ENCODE measurements at regions not wholly inside any gene's neighbourhood (a gene's known extent, or its start where the extent isn't known, plus 50 kb on each side); places are given as distances from the start of the nearest gene placed in this dataset.

DNA sequence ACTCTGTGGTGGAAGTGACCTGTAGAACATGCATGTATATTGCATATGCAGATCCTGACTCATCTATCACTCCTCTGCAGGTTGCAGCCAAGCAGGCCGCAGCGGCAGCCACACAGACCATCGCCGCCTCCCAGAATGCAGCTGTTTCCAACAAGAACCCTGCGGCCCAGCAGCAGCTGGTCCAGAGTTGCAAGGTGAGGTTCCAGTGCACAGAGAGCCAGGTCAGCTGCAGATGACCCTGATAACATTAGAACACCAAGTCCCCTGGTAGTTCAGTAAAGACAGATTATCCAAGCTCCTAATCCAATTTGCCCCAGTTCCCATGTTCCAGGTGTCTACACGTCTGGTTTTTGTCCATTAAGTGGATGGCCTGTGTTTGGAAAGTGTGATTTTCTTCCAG is 325.1 kb upstream of the TPM1 start:
- TF ChIP-seq, protein P1, sequence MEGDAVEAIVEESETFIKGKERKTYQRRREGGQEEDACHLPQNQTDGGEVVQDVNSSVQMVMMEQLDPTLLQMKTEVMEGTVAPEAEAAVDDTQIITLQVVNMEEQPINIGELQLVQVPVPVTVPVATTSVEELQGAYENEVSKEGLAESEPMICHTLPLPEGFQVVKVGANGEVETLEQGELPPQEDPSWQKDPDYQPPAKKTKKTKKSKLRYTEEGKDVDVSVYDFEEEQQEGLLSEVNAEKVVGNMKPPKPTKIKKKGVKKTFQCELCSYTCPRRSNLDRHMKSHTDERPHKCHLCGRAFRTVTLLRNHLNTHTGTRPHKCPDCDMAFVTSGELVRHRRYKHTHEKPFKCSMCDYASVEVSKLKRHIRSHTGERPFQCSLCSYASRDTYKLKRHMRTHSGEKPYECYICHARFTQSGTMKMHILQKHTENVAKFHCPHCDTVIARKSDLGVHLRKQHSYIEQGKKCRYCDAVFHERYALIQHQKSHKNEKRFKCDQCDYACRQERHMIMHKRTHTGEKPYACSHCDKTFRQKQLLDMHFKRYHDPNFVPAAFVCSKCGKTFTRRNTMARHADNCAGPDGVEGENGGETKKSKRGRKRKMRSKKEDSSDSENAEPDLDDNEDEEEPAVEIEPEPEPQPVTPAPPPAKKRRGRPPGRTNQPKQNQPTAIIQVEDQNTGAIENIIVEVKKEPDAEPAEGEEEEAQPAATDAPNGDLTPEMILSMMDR (IDR thresholded peaks at IDR 0.05; ENCODE audit: insufficient read depth, low read depth, low read length): no peak
- peaks cover 4% of the 10 kb centered on the region for H3K36me3 ChIP-seq (ENCODE audit: control insufficient read depth, insufficient read depth, low read length)
- H3K4me3 ChIP-seq (ENCODE audit: low read depth, low read length): no peak overlapping the region
- ChIA-PET POLR2A (no interaction called here), CTCF (no interaction called here)
- no peaks in the 10 kb centered on the region for H3K27me3 ChIP-seq (ENCODE audit: control insufficient read depth, insufficient read depth, low read length)
- no peak for DNase-seq (ENCODE audit: low read depth)

DNA sequence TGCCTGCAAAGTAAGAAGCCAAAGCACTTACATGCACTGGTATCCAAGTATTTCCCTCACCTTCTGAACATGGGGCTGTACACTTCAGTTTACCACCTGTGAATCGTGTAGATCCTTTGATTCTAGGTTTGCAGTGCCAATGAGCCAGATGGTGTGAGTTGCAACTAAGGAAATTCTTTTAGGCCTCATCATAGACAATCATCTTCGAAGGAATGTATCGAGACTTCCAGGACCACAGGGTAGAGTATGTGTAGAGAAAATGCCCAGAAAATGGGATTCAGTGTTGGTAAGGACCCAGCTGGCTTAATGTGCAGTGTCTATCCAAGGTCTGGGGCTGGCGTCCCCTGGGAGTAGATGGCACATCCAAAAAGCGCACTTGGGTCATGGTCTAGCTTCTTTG is 323.2 kb upstream of the TPM1 start:
- CTCF ChIA-PET: interaction anchor here (0.6 to 1.0 kb wide), 3 partner anchors 11 to 23 kb away, joined by 3 to 4 read pairs (median 3); no protein-coding TSS in a partner anchor
- peak; percentile 9 for DNase-seq (ENCODE audit: low read depth)
- TF ChIP-seq, protein P1 (IDR thresholded peaks at IDR 0.05; ENCODE audit: insufficient read depth, low read depth, low read length): no peak
- H3K36me3 ChIP-seq (ENCODE audit: control insufficient read depth, insufficient read depth, low read length): peaks cover 4% of the 10 kb centered on the region
- no peak overlapping the region for H3K4me3 ChIP-seq (ENCODE audit: low read depth, low read length)
- POLR2A ChIA-PET: no interaction called here
- H3K27me3 ChIP-seq (ENCODE audit: control insufficient read depth, insufficient read depth, low read length): no peaks in the 10 kb centered on the region

DNA sequence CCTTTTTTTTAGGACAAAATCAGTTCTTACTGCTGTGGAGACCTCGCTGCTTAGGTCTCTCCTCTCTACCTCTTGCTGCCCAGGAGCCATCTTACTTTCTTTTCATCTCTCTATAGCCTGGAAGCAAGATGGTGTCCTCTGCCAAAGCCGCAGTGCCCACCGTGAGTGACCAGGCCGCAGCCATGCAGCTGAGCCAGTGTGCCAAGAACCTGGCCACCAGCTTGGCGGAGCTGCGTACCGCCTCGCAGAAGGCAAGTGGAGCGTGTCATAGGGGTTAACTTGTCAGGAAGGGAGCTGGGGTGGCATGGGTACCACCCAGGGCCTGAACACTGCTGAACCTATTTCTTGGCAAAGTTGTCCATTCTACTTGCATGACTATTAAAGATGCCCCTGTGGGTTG is 320.3 kb upstream of the TPM1 start:
- TF ChIP-seq, protein P1 (IDR thresholded peaks at IDR 0.05; ENCODE audit: insufficient read depth, low read depth, low read length): no peak
- POLR2A ChIA-PET: no interaction called here
- DNase-seq (ENCODE audit: low read depth): no peak
- Histone ChIP-seq H3K4me3 (ENCODE audit: low read depth, low read length) (no peak overlapping the region), H3K36me3 (ENCODE audit: control insufficient read depth, insufficient read depth, low read length) (peaks cover 4% of the 10 kb centered on the region), H3K27me3 (ENCODE audit: control insufficient read depth, insufficient read depth, low read length) (no peaks in the 10 kb centered on the region)
- CTCF ChIA-PET: interaction anchor here (1.5 to 1.9 kb wide), 3 partner anchors 12 to 20 kb away, joined by 4 to 8 read pairs (median 7); no protein-coding TSS in a partner anchor

DNA sequence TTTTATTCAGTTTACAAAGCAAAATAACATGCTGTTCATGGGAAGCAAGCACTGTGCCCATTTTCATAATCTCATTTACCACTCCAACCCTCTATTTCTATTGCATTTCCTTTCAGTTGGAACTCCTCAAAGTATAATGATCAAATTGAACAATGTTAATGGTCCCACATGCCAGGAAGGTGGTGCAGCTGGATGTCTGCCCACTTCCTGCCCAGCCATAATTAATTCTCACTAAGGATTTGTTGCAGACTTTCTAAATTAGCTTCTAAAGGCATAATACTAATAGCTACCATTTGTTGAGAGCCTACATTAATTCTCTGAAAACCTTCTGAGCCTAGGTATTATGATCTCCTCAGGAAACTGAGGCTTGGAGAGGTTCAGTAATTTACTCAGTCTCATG is 316.1 kb upstream of the TPM1 start:
- Histone ChIP-seq H3K4me3 (ENCODE audit: low read depth, low read length) (no peak overlapping the region), H3K36me3 (ENCODE audit: control insufficient read depth, insufficient read depth, low read length) (0 out of 2 replicates have a peak, but pooled peaks cover 1% of the 10 kb centered on the region), H3K27me3 (ENCODE audit: control insufficient read depth, insufficient read depth, low read length) (no peaks in the 10 kb centered on the region)
- CTCF ChIA-PET: no interaction called here
- DNase-seq (ENCODE audit: low read depth): no peak
- TF ChIP-seq, protein P1 (IDR thresholded peaks at IDR 0.05; ENCODE audit: insufficient read depth, low read depth, low read length): no peak
- POLR2A ChIA-PET: interaction anchor here (0.6 kb wide), 1 partner anchor 382 kb away, joined by 3 read pairs; no protein-coding TSS in a partner anchor

DNA sequence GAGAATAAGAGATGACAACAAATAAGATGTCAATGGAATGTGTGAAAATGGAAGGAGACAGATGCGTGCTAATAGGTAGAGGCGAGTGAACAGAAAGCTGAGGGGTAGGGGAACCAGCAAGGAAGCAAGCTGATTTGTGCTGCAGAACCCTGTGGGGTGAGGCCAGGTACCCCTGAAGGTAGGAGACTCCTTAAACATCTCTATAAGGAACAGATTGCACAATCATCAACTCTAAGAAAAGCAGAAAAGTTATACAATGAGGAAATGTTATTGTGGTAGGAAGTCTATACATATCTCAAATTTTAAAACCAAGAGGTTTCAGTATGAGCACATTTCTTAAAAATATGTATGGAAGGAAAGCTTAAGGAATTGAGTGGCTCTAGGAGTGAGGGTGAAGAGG is 315.0 kb upstream of the TPM1 start:
- TF ChIP-seq, protein P1 (IDR thresholded peaks at IDR 0.05; ENCODE audit: insufficient read depth, low read depth, low read length): no peak
- CTCF ChIA-PET: interaction anchor here (1.2 kb wide), 1 partner anchor 13 kb away, joined by 3 read pairs; no protein-coding TSS in a partner anchor
- no peaks in the 10 kb centered on the region for H3K27me3 ChIP-seq (ENCODE audit: control insufficient read depth, insufficient read depth, low read length)

More for the DNA sequence above, 315.0 kb upstream of the TPM1 start:
- DNase-seq (ENCODE audit: low read depth): no peak
- POLR2A ChIA-PET: no interaction called here
- no peak overlapping the region for H3K4me3 ChIP-seq (ENCODE audit: low read depth, low read length)
- H3K36me3 ChIP-seq (ENCODE audit: control insufficient read depth, insufficient read depth, low read length): no peaks in the 10 kb centered on the region
